Testis (tissue), 2 donors: ENCODE measurements at regions not wholly inside any gene's neighbourhood (a gene's known extent, or its start where the extent isn't known, plus 50 kb on each side); places are given as distances from the start of the nearest gene placed in this dataset.

Source experiments
- POLR2A ChIP-seq: fragments of 450-650 bp; IDR thresholded peaks from one replicate; pipeline ENCODE4 v1.6.1; 2017; ENCODE audit warnings: antibody characterized with exemption, mild to moderate bottlenecking, moderate library complexity
- TF ChIP-seq, protein P1 (sequence below), 3 experiments: fragments of 450-650 bp in 2 of 3; fragments of 200-600 bp in 1 of 3; sonication (generic) in 1 of 3; IDR thresholded peaks; one replicate each; pipeline ENCODE4 v1.5.1; 2016 to 2019; ENCODE audit warnings: antibody characterized with exemption in 3 of 3, mild to moderate bottlenecking in 2 of 3, moderate library complexity in 1 of 3

DNA sequence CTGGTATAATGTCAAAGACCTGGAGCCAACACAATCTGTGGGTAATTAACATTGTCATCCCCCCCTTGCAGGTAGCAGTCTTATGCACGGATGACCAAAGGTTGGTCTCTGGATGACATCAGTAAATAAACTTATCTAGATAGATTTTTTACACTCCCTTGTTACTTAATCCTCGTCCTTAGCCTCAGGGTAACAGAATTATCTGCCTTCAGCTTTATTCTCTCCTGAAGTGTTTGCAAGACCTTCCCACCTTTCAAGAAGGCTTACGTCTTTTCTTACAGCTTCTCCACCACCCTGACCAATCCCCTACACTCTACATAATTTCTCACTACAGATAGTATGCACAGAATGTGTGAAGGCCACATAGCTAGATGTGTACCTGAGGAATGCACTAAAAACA lies 434.8 kb upstream of the HTR1E start:
- TF ChIP-seq, protein P1, sequence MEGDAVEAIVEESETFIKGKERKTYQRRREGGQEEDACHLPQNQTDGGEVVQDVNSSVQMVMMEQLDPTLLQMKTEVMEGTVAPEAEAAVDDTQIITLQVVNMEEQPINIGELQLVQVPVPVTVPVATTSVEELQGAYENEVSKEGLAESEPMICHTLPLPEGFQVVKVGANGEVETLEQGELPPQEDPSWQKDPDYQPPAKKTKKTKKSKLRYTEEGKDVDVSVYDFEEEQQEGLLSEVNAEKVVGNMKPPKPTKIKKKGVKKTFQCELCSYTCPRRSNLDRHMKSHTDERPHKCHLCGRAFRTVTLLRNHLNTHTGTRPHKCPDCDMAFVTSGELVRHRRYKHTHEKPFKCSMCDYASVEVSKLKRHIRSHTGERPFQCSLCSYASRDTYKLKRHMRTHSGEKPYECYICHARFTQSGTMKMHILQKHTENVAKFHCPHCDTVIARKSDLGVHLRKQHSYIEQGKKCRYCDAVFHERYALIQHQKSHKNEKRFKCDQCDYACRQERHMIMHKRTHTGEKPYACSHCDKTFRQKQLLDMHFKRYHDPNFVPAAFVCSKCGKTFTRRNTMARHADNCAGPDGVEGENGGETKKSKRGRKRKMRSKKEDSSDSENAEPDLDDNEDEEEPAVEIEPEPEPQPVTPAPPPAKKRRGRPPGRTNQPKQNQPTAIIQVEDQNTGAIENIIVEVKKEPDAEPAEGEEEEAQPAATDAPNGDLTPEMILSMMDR (IDR thresholded peaks at IDR 0.05) = no peak
- TF ChIP-seq POLR2A = no peak
